GM12865 (cell line): ENCODE measurements at regions not wholly inside any gene's neighbourhood (a gene's known extent, or its start where the extent isn't known, plus 50 kb on each side); places are given as distances from the start of the nearest gene placed in this dataset.

ENCODE experiments used
- DNase-seq: peaks from one replicate; pipeline ENCODE4 v3.0.0; 2010; ENCODE audit warnings: low read depth
- H3K4me3 ChIP-seq: 2 replicates; pipeline ENCODE4 v1.5.1; 2011; ENCODE audit warnings: mild to moderate bottlenecking, low read depth, low read length, control low read depth
- TF ChIP-seq, protein P1 (sequence below): IDR thresholded peaks from 2 replicates; pipeline ENCODE4 v1.5.1; 2011; ENCODE audit warnings: low read length, control low read depth, low read depth, inconsistent platforms; ENCODE audit not compliant: insufficient read depth; ENCODE audit errors: missing control alignments

DNA sequence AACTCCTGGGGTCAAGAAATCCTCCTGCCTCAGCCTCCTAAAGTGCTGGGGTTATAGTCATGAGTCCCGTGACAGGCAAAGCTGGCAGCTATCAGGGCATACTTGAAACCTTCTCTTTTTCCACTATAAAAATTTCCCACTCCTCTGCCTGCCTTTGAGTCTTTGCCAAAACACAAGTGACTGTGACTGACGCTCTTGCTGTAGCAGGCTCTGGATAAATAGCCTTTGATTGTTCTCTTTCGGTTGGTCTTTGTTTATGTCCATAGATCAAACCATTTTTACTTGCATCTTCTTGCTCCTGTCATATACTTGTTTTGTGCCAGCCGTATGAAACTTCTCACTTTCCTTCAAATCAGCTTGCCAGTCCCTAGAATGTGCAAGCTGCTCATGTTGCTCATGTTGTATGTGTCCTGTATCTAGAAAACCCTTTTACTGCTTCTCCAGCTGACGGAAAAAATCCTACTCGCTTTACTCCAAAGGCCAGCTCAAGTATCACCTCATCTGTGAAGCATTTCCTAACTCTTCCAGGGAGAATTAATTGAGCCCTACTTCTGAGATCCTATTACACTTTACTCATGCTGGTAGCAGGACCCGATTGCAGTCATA is 73.1 kb downstream of the RESF1 start:
- no peak for DNase-seq
- no peak overlapping the region for H3K4me3 ChIP-seq
- TF ChIP-seq, protein P1, sequence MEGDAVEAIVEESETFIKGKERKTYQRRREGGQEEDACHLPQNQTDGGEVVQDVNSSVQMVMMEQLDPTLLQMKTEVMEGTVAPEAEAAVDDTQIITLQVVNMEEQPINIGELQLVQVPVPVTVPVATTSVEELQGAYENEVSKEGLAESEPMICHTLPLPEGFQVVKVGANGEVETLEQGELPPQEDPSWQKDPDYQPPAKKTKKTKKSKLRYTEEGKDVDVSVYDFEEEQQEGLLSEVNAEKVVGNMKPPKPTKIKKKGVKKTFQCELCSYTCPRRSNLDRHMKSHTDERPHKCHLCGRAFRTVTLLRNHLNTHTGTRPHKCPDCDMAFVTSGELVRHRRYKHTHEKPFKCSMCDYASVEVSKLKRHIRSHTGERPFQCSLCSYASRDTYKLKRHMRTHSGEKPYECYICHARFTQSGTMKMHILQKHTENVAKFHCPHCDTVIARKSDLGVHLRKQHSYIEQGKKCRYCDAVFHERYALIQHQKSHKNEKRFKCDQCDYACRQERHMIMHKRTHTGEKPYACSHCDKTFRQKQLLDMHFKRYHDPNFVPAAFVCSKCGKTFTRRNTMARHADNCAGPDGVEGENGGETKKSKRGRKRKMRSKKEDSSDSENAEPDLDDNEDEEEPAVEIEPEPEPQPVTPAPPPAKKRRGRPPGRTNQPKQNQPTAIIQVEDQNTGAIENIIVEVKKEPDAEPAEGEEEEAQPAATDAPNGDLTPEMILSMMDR, result no peak

- TF ChIP-seq, protein P1, result no peak
- no peak overlapping the region for H3K4me3 ChIP-seq
- no peak for DNase-seq
Measured at GRCh38 chr12:32033406-32033805, 73.2 kb upstream of the BICD1 start.

- TF ChIP-seq, protein P1, result no peak
- no peak for DNase-seq
- no peak overlapping the region for H3K4me3 ChIP-seq
Measured at GRCh38 chr12:32034045-32034444, 72.6 kb upstream of the BICD1 start.

- no peak for DNase-seq
- TF ChIP-seq, protein P1, result no peak
Measured at GRCh38 chr12:32036477-32037263, 70.0 kb upstream of the BICD1 start.

DNA sequence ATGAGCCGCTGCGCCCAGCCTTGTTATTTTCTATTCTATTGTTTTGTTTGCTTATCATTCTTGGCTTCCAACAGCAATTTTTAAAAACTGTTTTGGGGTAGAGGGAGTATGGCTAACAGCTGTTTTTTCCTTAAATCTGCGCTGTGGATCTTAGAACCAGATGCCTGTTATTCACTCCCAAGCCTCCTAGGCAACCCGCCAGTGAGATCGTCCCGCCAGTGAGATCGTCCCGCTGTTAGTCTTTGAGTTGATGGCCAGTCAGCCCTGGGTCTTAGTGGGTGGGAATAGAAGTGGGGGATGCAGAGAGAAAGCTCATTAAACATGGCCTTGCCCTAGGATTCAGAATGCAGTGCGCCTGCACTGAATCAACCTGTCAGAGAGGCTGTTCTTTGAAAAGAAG is 67.3 kb upstream of the BICD1 start:
- TF ChIP-seq, protein P1, result no peak
- no peak for DNase-seq
- no peak overlapping the region for H3K4me3 ChIP-seq

More at GRCh38 chr12:32036477-32037263, 70.0 kb upstream of the BICD1 start:
- H3K4me3 ChIP-seq, result no peak overlapping the region

- TF ChIP-seq, protein P1, result no peak
- no peak overlapping the region for H3K4me3 ChIP-seq
- DNase-seq, result no peak
Measured at GRCh38 chr12:32039917-32040575, 66.6 kb upstream of the BICD1 start.
